ENCODE measurements at regions not wholly inside any gene's neighbourhood (a gene's known extent, or its start where the extent isn't known, plus 50 kb on each side); places are given as distances from the start of the nearest gene placed in this dataset.
"Not testable (repeated sequence)": the region's sequence is repeated elsewhere in the genome, so short reads cannot be mapped to it uniquely, and the experiment has no call there.

GRCh38 chr10:2030046-2030445, 292.7 kb upstream of the ADARB2 start:
- TF ChIP-seq CTCF (IDR thresholded peaks at IDR 0.05; ENCODE audit: unreplicated experiment), result no peak
- Mint-ChIP-seq H3K36me3 (ENCODE audit: insufficient read depth) (no peaks in the 10 kb centered on the region), H3K4me1 (ENCODE audit: low read depth) (no peaks in the 10 kb centered on the region), H3K27ac (no peak overlapping the region), H3K9me3 (ENCODE audit: low read depth) (peaks cover 6% of the 10 kb centered on the region), H3K27me3 (peaks cover 9% of the 10 kb centered on the region), H3K4me3 (ENCODE audit: low read depth) (no peak overlapping the region)
- no peak for DNase-seq (ENCODE audit: low spot score, unreplicated experiment)

GRCh38 chr10:2026936-2027335, 289.6 kb upstream of the ADARB2 start:
- DNase-seq (ENCODE audit: low spot score, unreplicated experiment), result no peak
- H3K4me1 Mint-ChIP-seq (ENCODE audit: low read depth), result no peaks in the 10 kb centered on the region
- H3K27me3 Mint-ChIP-seq, result peaks cover 5% of the 10 kb centered on the region
- H3K36me3 Mint-ChIP-seq (ENCODE audit: insufficient read depth), result no peaks in the 10 kb centered on the region
- H3K4me3 Mint-ChIP-seq (ENCODE audit: low read depth), result no peak overlapping the region
- H3K9me3 Mint-ChIP-seq (ENCODE audit: low read depth), result peaks cover 3% of the 10 kb centered on the region
- no peak for TF ChIP-seq CTCF (IDR thresholded peaks at IDR 0.05; ENCODE audit: unreplicated experiment)
- no peak overlapping the region for H3K27ac Mint-ChIP-seq

- H3K27me3 Mint-ChIP-seq; H3K4me1 Mint-ChIP-seq (ENCODE audit: low read depth); DNase-seq (ENCODE audit: low spot score, unreplicated experiment); H3K4me3 Mint-ChIP-seq (ENCODE audit: low read depth); H3K9me3 Mint-ChIP-seq (ENCODE audit: low read depth); H3K36me3 Mint-ChIP-seq (ENCODE audit: insufficient read depth); H3K27ac Mint-ChIP-seq: not testable (repeated sequence)
Observed at GRCh38 chr10:2024750-2025149, 287.4 kb upstream of the ADARB2 start.

GRCh38 chr10:2023687-2024086, 286.4 kb upstream of the ADARB2 start:
- DNase-seq (ENCODE audit: low spot score, unreplicated experiment), result no peak
- H3K4me1 Mint-ChIP-seq (ENCODE audit: low read depth), result no peaks in the 10 kb centered on the region
- no peaks in the 10 kb centered on the region for H3K27me3 Mint-ChIP-seq
- H3K27ac Mint-ChIP-seq, result no peak overlapping the region
- no peak overlapping the region for H3K4me3 Mint-ChIP-seq (ENCODE audit: low read depth)
- H3K9me3 Mint-ChIP-seq (ENCODE audit: low read depth), result no peaks in the 10 kb centered on the region
- no peaks in the 10 kb centered on the region for H3K36me3 Mint-ChIP-seq (ENCODE audit: insufficient read depth)
- TF ChIP-seq CTCF (IDR thresholded peaks at IDR 0.05; ENCODE audit: unreplicated experiment), result no peak

- no peaks in the 10 kb centered on the region for H3K36me3 Mint-ChIP-seq (ENCODE audit: insufficient read depth)
Observed at GRCh38 chr10:2022401-2022800, 285.1 kb upstream of the ADARB2 start.

More at GRCh38 chr10:2022401-2022800, 285.1 kb upstream of the ADARB2 start:
- Mint-ChIP-seq H3K9me3 (ENCODE audit: low read depth) (no peaks in the 10 kb centered on the region), H3K4me1 (ENCODE audit: low read depth) (no peaks in the 10 kb centered on the region), H3K4me3 (ENCODE audit: low read depth) (no peak overlapping the region), H3K27me3 (no peaks in the 10 kb centered on the region), H3K27ac (no peak overlapping the region)
- DNase-seq (ENCODE audit: low spot score, unreplicated experiment), result no peak
- no peak for TF ChIP-seq CTCF (IDR thresholded peaks at IDR 0.05; ENCODE audit: unreplicated experiment)
